Vagina (tissue), 2 donors: ENCODE measurements at regions not wholly inside any gene's neighbourhood (a gene's known extent, or its start where the extent isn't known, plus 50 kb on each side); places are given as distances from the start of the nearest gene placed in this dataset.

ENCODE experiments used
- CTCF ChIP-seq, 3 experiments: fragments of 450-650 bp in 2 of 3; fragments of 200-600 bp in 1 of 3; sonication (generic) in 1 of 3; IDR thresholded peaks; one replicate each; pipeline ENCODE4 v1.5.1; 2017 to 2019; ENCODE audit warnings: antibody characterized with exemption in 3 of 3, mild to moderate bottlenecking in 2 of 3, moderate library complexity in 2 of 3
- POLR2A ChIP-seq, 2 donors: fragments of 450-650 bp; IDR thresholded peaks; one replicate each; pipeline ENCODE4 v1.6.1; 2017; ENCODE audit warnings: antibody characterized with exemption in 2 of 2, mild to moderate bottlenecking in 2 of 2, moderate library complexity in 2 of 2

GRCh38 chr5:7131680-7132079 is 264.3 kb upstream of the ADCY2 start:
- TF ChIP-seq POLR2A (IDR thresholded peaks at IDR 0.05) = no peak
- no peak for TF ChIP-seq CTCF (IDR thresholded peaks at IDR 0.05)
